WTC11 (cell line): ENCODE measurements at regions not wholly inside any gene's neighbourhood (a gene's known extent, or its start where the extent isn't known, plus 50 kb on each side); places are given as distances from the start of the nearest gene placed in this dataset.

ENCODE experiments used
- ELF4 ChIP-seq: sonication (generic); formaldehyde crosslinking; IDR thresholded peaks from 2 replicates; pipeline ENCODE4 v1.8.1; 2022; ENCODE audit warnings: low read depth, mild to moderate bottlenecking, moderate library complexity, missing genetic modification reagents
- ETV6 ChIP-seq: sonication (generic); formaldehyde crosslinking; IDR thresholded peaks from 2 replicates; pipeline ENCODE4 v1.8.1; 2022; ENCODE audit warnings: mild to moderate bottlenecking, missing genetic modification reagents
- FOXP1 ChIP-seq: sonication (generic); formaldehyde crosslinking; IDR thresholded peaks from 2 replicates; pipeline ENCODE4 v1.8.0; 2022; ENCODE audit warnings: missing genetic modification reagents, mild to moderate bottlenecking, moderate library complexity, borderline replicate concordance
- HMGXB4 ChIP-seq: sonication (generic); formaldehyde crosslinking; IDR thresholded peaks from 2 replicates; pipeline ENCODE4 v1.8.1; 2023; ENCODE audit warnings: mild to moderate bottlenecking, moderate library complexity, missing genetic modification reagents
- MAX ChIP-seq: sonication (generic); formaldehyde crosslinking; IDR thresholded peaks from 2 replicates; pipeline ENCODE4 v1.8.0; 2022; ENCODE audit warnings: mild to moderate bottlenecking, missing genetic modification reagents
- NFE2L1 ChIP-seq: sonication (generic); formaldehyde crosslinking; IDR thresholded peaks from 2 replicates; pipeline ENCODE4 v1.8.1; 2023; ENCODE audit warnings: missing genetic modification reagents
- NR1H2 ChIP-seq: sonication (generic); formaldehyde crosslinking; IDR thresholded peaks from 2 replicates; pipeline ENCODE4 v1.9.0; 2021; ENCODE audit warnings: mild to moderate bottlenecking, moderate library complexity, missing genetic modification reagents
- TP53 ChIP-seq: sonication (generic); formaldehyde crosslinking; IDR thresholded peaks from 2 replicates; pipeline ENCODE4 v1.8.1; 2023; ENCODE audit warnings: mild to moderate bottlenecking, missing genetic modification reagents
- USF2 ChIP-seq: sonication (generic); formaldehyde crosslinking; IDR thresholded peaks from 2 replicates; pipeline ENCODE4 v1.8.1; 2023; ENCODE audit warnings: mild to moderate bottlenecking, missing genetic modification reagents, moderate library complexity
- ZBTB21 ChIP-seq: sonication (generic); formaldehyde crosslinking; IDR thresholded peaks from 2 replicates; pipeline ENCODE4 v1.8.1; 2023; ENCODE audit warnings: mild to moderate bottlenecking, missing genetic modification reagents, borderline replicate concordance
- ZNF416 ChIP-seq: fragments of 250-450 bp; sonication (Bioruptor Pico); IDR thresholded peaks from 2 replicates; pipeline ENCODE4 v1.9.0; 2021; ENCODE audit warnings: mild to moderate bottlenecking, inconsistent platforms
- ZNF423 ChIP-seq: fragments of 250-450 bp; sonication (Bioruptor Pico); IDR thresholded peaks from 2 replicates; pipeline ENCODE4 v2.1.2; 2022; ENCODE audit warnings: mild to moderate bottlenecking, moderate library complexity
- TF ChIP-seq, protein P1 (sequence below): fragments of 200-600 bp; IDR thresholded peaks from 2 replicates; pipeline ENCODE4 v1.8.0; 2022; ENCODE audit warnings: antibody characterized with exemption

- TF ChIP-seq NFE2L1 (no peak), ZBTB21 (no peak), NR1H2 (CRISPR knock-in tag) (no peak), ZNF423 (CRISPR knock-in tag) (no peak), MAX (CRISPR knock-in tag) (no peak), ETV6 (no peak), ZNF416 (CRISPR knock-in tag) (no peak), HMGXB4 (CRISPR knock-in tag) (no peak), FOXP1 (CRISPR knock-in tag) (no peak), TP53 (no peak), ELF4 (CRISPR knock-in tag) (no peak), USF2 (CRISPR knock-in tag) (no peak)
- TF ChIP-seq, protein P1, sequence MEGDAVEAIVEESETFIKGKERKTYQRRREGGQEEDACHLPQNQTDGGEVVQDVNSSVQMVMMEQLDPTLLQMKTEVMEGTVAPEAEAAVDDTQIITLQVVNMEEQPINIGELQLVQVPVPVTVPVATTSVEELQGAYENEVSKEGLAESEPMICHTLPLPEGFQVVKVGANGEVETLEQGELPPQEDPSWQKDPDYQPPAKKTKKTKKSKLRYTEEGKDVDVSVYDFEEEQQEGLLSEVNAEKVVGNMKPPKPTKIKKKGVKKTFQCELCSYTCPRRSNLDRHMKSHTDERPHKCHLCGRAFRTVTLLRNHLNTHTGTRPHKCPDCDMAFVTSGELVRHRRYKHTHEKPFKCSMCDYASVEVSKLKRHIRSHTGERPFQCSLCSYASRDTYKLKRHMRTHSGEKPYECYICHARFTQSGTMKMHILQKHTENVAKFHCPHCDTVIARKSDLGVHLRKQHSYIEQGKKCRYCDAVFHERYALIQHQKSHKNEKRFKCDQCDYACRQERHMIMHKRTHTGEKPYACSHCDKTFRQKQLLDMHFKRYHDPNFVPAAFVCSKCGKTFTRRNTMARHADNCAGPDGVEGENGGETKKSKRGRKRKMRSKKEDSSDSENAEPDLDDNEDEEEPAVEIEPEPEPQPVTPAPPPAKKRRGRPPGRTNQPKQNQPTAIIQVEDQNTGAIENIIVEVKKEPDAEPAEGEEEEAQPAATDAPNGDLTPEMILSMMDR, result no peak
These were observed 116.1 kb upstream of the FBXO33 start for GRCh38 chr14:39548358-39548757.
